NB4 (cell line): ENCODE measurements at regions not wholly inside any gene's neighbourhood (a gene's known extent, or its start where the extent isn't known, plus 50 kb on each side); places are given as distances from the start of the nearest gene placed in this dataset.

Source experiments
- DNase-seq: peaks from one replicate; pipeline ENCODE4 v3.0.0; 2010; ENCODE audit warnings: low read depth
- H3K4me3 ChIP-seq: one replicate; pipeline ENCODE4 v1.5.1; 2011; ENCODE audit warnings: mild to moderate bottlenecking, low read depth, low read length, moderate library complexity
- CTCF ChIP-seq: IDR thresholded peaks from one replicate; pipeline ENCODE4 v1.5.1; 2012; ENCODE audit warnings: low read depth, low read length
- MAX ChIP-seq: IDR thresholded peaks from 2 replicates; pipeline ENCODE4 v1.6.1; 2011; ENCODE audit warnings: low read depth, low read length
- MYC ChIP-seq: IDR thresholded peaks from 2 replicates; pipeline ENCODE4 v1.6.1; 2011; ENCODE audit warnings: low read depth, low read length
- POLR2A ChIP-seq: IDR thresholded peaks from 2 replicates; pipeline ENCODE4 v1.6.1; 2011; ENCODE audit warnings: mild to moderate bottlenecking; ENCODE audit not compliant: insufficient read length; ENCODE audit errors: extremely low read depth

GRCh38 chr11:87616511-87616910 is 558.7 kb downstream of the RAB38 start:
- TF ChIP-seq CTCF (no peak), MYC (no peak), POLR2A (no peak), MAX (no peak)
- no peak for DNase-seq
- no peak overlapping the region for H3K4me3 ChIP-seq

GRCh38 chr11:87604350-87604749 is 566.6 kb downstream of the TMEM135 start:
- DNase-seq: no peak
- no peak for TF ChIP-seq CTCF
- TF ChIP-seq MAX: no peak
- TF ChIP-seq MYC: no peak
- no peak for TF ChIP-seq POLR2A
- H3K4me3 ChIP-seq: no peak overlapping the region

GRCh38 chr11:87603887-87604286 is 566.2 kb downstream of the TMEM135 start:
- H3K4me3 ChIP-seq: no peak overlapping the region
- DNase-seq: no peak
- TF ChIP-seq MYC (no peak), CTCF (no peak), POLR2A (no peak), MAX (no peak)

- TF ChIP-seq MAX (no peak), CTCF (no peak), MYC (no peak), POLR2A (no peak)
- H3K4me3 ChIP-seq: no peak overlapping the region
- no peak for DNase-seq
Observed at GRCh38 chr11:87602776-87603175, 565.0 kb downstream of the TMEM135 start.

GRCh38 chr11:87600938-87601337 is 563.2 kb downstream of the TMEM135 start:
- DNase-seq: no peak
- no peak overlapping the region for H3K4me3 ChIP-seq
- TF ChIP-seq POLR2A (no peak), CTCF (no peak), MAX (no peak), MYC (no peak)

GRCh38 chr11:87597725-87598124 is 560.0 kb downstream of the TMEM135 start:
- TF ChIP-seq MYC (no peak), MAX (no peak), POLR2A (no peak), CTCF (no peak)
- no peak for DNase-seq
- no peak overlapping the region for H3K4me3 ChIP-seq
